ENCODE measurements at regions not wholly inside any gene's neighbourhood (a gene's known extent, or its start where the extent isn't known, plus 50 kb on each side); places are given as distances from the start of the nearest gene placed in this dataset.

DNA sequence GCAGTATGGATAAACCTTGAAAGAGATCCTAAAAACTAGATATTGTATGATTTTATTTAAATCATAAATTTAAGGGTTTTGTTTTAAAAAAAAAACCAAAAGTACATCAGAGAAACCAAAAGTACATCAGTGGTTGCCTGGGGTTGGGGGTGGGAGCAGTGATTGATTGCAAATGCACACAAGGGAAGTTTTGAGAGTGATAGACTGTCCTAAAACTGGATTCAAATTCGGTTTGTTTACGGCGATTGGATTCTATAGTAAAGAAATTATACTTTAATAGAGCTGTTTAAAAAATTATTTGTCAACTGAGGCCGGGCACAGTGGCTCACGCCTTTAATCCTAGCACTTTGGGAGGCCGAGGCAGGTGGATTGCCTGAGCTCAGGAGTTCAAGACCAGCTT, 179.8 kb downstream of the METTL4 start:
- DNase-seq (no peak), ATAC-seq (no peak)
- TF ChIP-seq, protein P1, sequence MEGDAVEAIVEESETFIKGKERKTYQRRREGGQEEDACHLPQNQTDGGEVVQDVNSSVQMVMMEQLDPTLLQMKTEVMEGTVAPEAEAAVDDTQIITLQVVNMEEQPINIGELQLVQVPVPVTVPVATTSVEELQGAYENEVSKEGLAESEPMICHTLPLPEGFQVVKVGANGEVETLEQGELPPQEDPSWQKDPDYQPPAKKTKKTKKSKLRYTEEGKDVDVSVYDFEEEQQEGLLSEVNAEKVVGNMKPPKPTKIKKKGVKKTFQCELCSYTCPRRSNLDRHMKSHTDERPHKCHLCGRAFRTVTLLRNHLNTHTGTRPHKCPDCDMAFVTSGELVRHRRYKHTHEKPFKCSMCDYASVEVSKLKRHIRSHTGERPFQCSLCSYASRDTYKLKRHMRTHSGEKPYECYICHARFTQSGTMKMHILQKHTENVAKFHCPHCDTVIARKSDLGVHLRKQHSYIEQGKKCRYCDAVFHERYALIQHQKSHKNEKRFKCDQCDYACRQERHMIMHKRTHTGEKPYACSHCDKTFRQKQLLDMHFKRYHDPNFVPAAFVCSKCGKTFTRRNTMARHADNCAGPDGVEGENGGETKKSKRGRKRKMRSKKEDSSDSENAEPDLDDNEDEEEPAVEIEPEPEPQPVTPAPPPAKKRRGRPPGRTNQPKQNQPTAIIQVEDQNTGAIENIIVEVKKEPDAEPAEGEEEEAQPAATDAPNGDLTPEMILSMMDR (IDR thresholded peaks at IDR 0.05), result no peak
- peaks cover 1% of the 10 kb centered on the region for H3K9me3 ChIP-seq
- H3K4me1 ChIP-seq, result no peaks in the 10 kb centered on the region
- no peaks in the 10 kb centered on the region for H3K36me3 ChIP-seq (ENCODE audit: insufficient read depth in 1 of 2, low read depth in 1 of 2)
- intact Hi-C loops (cut with DNase I), result loop anchor here in 1 of 2 donors (10.0 kb wide), 1 partner anchor 73 kb away; no protein-coding TSS in a partner anchor
- no peak overlapping the region for H3K4me3 ChIP-seq
- H3K27ac ChIP-seq, result no peak overlapping the region
- 76 to 82% (median 76%) methylated on average over 6 of the region's 6 CpGs for WGBS, 3 donors
- H3K27me3 ChIP-seq (ENCODE audit: insufficient read depth in 3 of 3, low read length in 2 of 3), result no peaks in the 10 kb centered on the region

DNA sequence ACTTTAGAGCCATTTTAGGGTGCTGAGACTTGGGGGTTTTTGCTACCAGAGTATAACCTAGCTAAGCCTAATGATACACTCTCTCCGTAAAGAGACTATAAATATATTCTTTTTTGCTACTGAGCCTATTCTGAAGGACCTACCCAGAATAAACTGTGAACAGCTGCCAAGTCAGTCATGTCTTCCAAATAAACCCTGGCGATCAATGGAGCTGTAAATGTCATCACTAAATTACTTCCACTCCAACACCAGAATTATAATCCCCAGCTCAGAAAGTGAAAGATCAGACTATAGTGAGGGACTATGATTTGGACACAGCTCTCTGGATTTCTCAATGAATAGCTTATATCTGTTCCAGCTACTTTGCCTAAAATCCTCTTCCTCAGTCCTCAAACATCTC, 178.9 kb downstream of the METTL4 start:
- H3K9me3 ChIP-seq, result no peaks in the 10 kb centered on the region
- TF ChIP-seq, protein P1 (IDR thresholded peaks at IDR 0.05), result no peak
- H3K27ac ChIP-seq, result no peak overlapping the region
- no peaks in the 10 kb centered on the region for H3K4me1 ChIP-seq
- H3K27me3 ChIP-seq (ENCODE audit: insufficient read depth in 3 of 3, low read length in 2 of 3), result no peaks in the 10 kb centered on the region
- H3K36me3 ChIP-seq (ENCODE audit: insufficient read depth in 1 of 2, low read depth in 1 of 2), result no peaks in the 10 kb centered on the region
- ATAC-seq (no peak), DNase-seq (no peak)
- intact Hi-C loops (cut with DNase I), result loop anchor here in 1 of 2 donors (10.0 kb wide), 1 partner anchor 72 kb away; no protein-coding TSS in a partner anchor
- WGBS, 3 donors, result 42 to 58% (median 55%) methylated on average over 2 of the region's 2 CpGs
- no peak overlapping the region for H3K4me3 ChIP-seq

DNA sequence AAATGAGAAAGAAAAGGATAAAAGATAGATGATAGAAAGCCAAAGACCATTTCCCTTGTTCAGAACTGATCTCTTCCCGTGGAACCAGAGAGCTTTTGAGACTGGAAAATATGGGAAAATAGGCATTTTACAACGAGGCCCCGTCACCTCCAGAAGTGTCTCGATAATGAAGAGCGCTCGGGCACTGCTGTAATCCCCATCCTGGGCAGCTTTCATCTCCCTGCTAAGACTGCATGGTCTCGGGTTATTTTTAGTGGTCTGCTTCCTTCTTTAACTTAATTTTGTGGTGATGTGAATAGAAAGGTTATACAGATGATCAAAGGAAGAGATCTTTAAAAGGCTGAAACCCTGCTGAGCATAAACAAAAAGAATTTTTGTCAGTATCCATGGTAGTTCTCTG, 176.6 kb downstream of the METTL4 start:
- intact Hi-C loops (cut with DNase I), result loop anchor here in 1 of 2 donors (10.0 kb wide), 1 partner anchor 70 kb away; no protein-coding TSS in a partner anchor
- no peak for ATAC-seq
- no peaks in the 10 kb centered on the region for H3K9me3 ChIP-seq

DNA sequence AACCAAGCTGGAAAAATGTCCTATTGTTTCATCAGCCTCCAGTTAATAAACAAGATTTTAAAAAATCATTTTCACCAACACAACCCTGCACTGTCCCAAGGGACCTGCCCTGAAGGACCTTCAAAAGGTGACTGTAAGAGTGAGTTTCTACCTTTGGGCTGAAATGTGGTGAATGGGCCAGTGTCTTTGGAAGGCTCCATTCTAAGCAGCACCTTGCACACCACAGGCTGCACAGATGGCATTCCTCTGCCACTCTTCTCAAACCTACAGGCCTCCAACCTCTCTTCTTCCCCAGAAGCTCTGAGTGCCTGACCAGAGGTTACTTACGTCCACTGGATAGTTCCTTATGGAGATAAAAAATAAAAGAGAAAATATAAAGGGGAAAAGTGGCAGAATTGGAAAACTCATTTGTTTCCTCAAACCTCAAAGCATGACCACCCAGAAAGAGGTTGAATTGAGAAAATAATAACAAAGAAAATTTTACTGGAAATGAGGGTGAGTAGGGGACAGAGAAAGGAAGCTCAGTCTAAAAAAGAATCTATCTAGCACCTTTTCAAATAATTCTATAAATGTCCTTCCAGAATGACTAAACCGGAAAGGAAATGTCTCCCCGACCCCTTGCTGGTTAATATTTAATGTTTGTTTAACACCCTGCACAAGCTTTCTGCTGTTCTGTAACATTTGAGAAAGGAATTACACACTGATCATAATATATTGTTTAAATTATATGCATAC, 175.7 kb downstream of the METTL4 start:
- TF ChIP-seq, protein P1 (IDR thresholded peaks at IDR 0.05), result no peak
- H3K4me1 ChIP-seq, result no peaks in the 10 kb centered on the region
- no peak overlapping the region for H3K27ac ChIP-seq
- no peak for DNase-seq
- intact Hi-C loops (cut with DNase I), result loop anchor here in 1 of 2 donors (10.0 kb wide), 1 partner anchor 69 kb away; no protein-coding TSS in a partner anchor
- no peaks in the 10 kb centered on the region for H3K27me3 ChIP-seq (ENCODE audit: insufficient read depth in 3 of 3, low read length in 2 of 3)
- no peaks in the 10 kb centered on the region for H3K9me3 ChIP-seq
- H3K4me3 ChIP-seq, result no peak overlapping the region
- 69 to 78% (median 71%) methylated on average over 3 of the region's 3 CpGs for WGBS, 3 donors
- no peak for ATAC-seq
- H3K36me3 ChIP-seq (ENCODE audit: insufficient read depth in 1 of 2, low read depth in 1 of 2), result no peaks in the 10 kb centered on the region

More for the DNA sequence above, 176.6 kb downstream of the METTL4 start:
- no peaks in the 10 kb centered on the region for H3K4me1 ChIP-seq
- no peaks in the 10 kb centered on the region for H3K36me3 ChIP-seq (ENCODE audit: insufficient read depth in 1 of 2, low read depth in 1 of 2)
- no peaks in the 10 kb centered on the region for H3K27me3 ChIP-seq (ENCODE audit: insufficient read depth in 3 of 3, low read length in 2 of 3)
- 60 to 75% (median 72%) methylated on average over 7 of the region's 7 CpGs for WGBS, 3 donors
- H3K4me3 ChIP-seq, result no peak overlapping the region
- DNase-seq, result no peak
- no peak overlapping the region for H3K27ac ChIP-seq
- TF ChIP-seq, protein P1 (IDR thresholded peaks at IDR 0.05), result no peak
